ENCODE measurements at regions not wholly inside any gene's neighbourhood (a gene's known extent, or its start where the extent isn't known, plus 50 kb on each side); places are given as distances from the start of the nearest gene placed in this dataset.

DNA sequence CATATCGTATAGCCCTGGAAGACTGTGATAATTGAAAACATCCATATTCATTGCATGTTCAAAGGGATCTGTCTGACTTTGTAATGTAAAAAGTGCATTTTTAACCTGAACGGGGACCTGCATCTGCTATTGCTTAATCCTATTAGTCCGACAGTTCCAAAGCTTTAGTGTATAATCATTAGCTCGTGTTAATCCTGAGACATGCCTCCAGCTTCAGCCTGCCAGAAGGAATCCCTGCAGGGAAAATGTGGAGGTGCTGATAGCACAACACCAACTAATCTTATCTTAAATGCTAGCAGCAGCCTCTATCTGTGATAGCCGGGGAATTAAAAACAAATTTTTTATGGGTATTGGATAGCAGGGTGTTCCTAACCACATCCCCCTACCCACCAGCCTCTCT, 495.2 kb downstream of the TLE4 start:
- DNase-seq (ENCODE audit: low read depth, low spot score) (no peak), FAIRE-seq (no peak)
- CTCF ChIA-PET = no interaction called here
- Histone ChIP-seq H3K79me2 (ENCODE audit: control insufficient read depth, insufficient read depth, low read length) (no peaks in the 10 kb centered on the region), H3K27me3 (ENCODE audit: control insufficient read depth in 2 of 2, insufficient read depth in 2 of 2, low read length in 2 of 2) (no peaks in the 10 kb centered on the region), H4K20me1 (replicated peaks; ENCODE audit: control insufficient read depth, extremely low read depth, insufficient read depth, low read length) (no peaks in the 10 kb centered on the region), H3K4me2 (ENCODE audit: insufficient read depth, low read length) (no peak overlapping the region), H3K4me1 (ENCODE audit: control insufficient read depth, extremely low read depth, insufficient read depth, low read length) (peaks cover 2% of the 10 kb centered on the region), H3K9me3 (replicated peaks; ENCODE audit: control insufficient read depth, insufficient read depth, low read length) (no peaks in the 10 kb centered on the region), H3K4me3 (replicated peaks in 1 of 3; ENCODE audit: insufficient read depth in 1 of 3, low read depth in 1 of 3, low read length in 3 of 3) (no peak overlapping the region), H2AFZ (ENCODE audit: low read depth, low read length) (no peak overlapping the region), H3K36me3 (ENCODE audit: control insufficient read depth in 2 of 2, extremely low read depth in 1 of 2, insufficient read depth in 2 of 2, low read length in 2 of 2) (no peaks in the 10 kb centered on the region), H3K27ac (ENCODE audit: insufficient read depth, low read depth, low read length) (no peak overlapping the region), H3K9ac (replicated peaks; ENCODE audit: extremely low read depth, insufficient read depth, low read length) (no peak overlapping the region), H3K9me1 (replicated peaks; ENCODE audit: control insufficient read depth, extremely low read depth, insufficient read depth, low read length) (no peaks in the 10 kb centered on the region)
- intact Hi-C loops (cut with micrococcal nuclease) = no loop called here
- dilution Hi-C loops (cut with MboI; ENCODE audit: extremely low pct_ligation_motif_present, low sequenced_read_pairs) = no loop called here
- POLR2A ChIA-PET = no interaction called here
- TF ChIP-seq POLR2AphosphoS5 (IDR thresholded peaks at IDR 0.05; ENCODE audit: insufficient read depth, low read depth, low read length) = no peak
- TF ChIP-seq GATA2 (IDR thresholded peaks at IDR 0.05; ENCODE audit: insufficient read depth, insufficient read length, low read depth, low read length) = no peak
- no peak for TF ChIP-seq MYC (IDR thresholded peaks at IDR 0.05; ENCODE audit: low read depth, low read length)
- TF ChIP-seq FOS (IDR thresholded peaks at IDR 0.05; ENCODE audit: borderline replicate concordance, insufficient read depth, low read length) = no peak
- no peak for TF ChIP-seq EZH2 (IDR thresholded peaks at IDR 0.05; ENCODE audit: borderline replicate concordance, low read depth, low read length, severe bottlenecking)
- TF ChIP-seq JUN (IDR thresholded peaks at IDR 0.05; ENCODE audit: borderline replicate concordance, insufficient read depth, insufficient read length, low read depth) = no peak
- no peak for TF ChIP-seq POLR2A (IDR thresholded peaks at IDR 0.05; ENCODE audit: low read depth, low read length)
- TF ChIP-seq MAX (IDR thresholded peaks at IDR 0.05; ENCODE audit: insufficient read depth, insufficient read length) = no peak
- TF ChIP-seq, protein P1, sequence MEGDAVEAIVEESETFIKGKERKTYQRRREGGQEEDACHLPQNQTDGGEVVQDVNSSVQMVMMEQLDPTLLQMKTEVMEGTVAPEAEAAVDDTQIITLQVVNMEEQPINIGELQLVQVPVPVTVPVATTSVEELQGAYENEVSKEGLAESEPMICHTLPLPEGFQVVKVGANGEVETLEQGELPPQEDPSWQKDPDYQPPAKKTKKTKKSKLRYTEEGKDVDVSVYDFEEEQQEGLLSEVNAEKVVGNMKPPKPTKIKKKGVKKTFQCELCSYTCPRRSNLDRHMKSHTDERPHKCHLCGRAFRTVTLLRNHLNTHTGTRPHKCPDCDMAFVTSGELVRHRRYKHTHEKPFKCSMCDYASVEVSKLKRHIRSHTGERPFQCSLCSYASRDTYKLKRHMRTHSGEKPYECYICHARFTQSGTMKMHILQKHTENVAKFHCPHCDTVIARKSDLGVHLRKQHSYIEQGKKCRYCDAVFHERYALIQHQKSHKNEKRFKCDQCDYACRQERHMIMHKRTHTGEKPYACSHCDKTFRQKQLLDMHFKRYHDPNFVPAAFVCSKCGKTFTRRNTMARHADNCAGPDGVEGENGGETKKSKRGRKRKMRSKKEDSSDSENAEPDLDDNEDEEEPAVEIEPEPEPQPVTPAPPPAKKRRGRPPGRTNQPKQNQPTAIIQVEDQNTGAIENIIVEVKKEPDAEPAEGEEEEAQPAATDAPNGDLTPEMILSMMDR (IDR thresholded peaks at IDR 0.05; ENCODE audit: extremely low read depth in 1 of 2, insufficient read depth in 1 of 2, low read depth in 1 of 2, low read length in 2 of 2) = no peak
- no TSS peak for BruUV-seq (replicated peaks)
